ENCODE measurements at regions not wholly inside any gene's neighbourhood (a gene's known extent, or its start where the extent isn't known, plus 50 kb on each side); places are given as distances from the start of the nearest gene placed in this dataset.

- CTCF ChIA-PET: no interaction called here
- H3K27ac Mint-ChIP-seq: no peak overlapping the region
- intact Hi-C loops (cut with micrococcal nuclease): no loop called here
- H3K36me3 Mint-ChIP-seq (ENCODE audit: low read depth): no peaks in the 10 kb centered on the region
- no peaks in the 10 kb centered on the region for H3K4me1 Mint-ChIP-seq (ENCODE audit: low read depth)
- POLR2A ChIA-PET: interaction anchor here (0.6 kb wide), 1 partner anchor 630 kb away, joined by 3 read pairs; no protein-coding TSS in a partner anchor
- no peak overlapping the region for H3K4me3 Mint-ChIP-seq
- DNase-seq (no peak), ATAC-seq (no peak)
- H3K27me3 Mint-ChIP-seq: no peaks in the 10 kb centered on the region
- TF ChIP-seq CTCF (IDR thresholded peaks at IDR 0.05): no peak
- H3K9me3 Mint-ChIP-seq: no peaks in the 10 kb centered on the region
These were observed 234.5 kb upstream of the NEGR1 start for GRCh38 chr1:72516826-72517225.

GRCh38 chr1:72516264-72516663 is 233.9 kb upstream of the NEGR1 start:
- POLR2A ChIA-PET: no interaction called here
- no peaks in the 10 kb centered on the region for H3K36me3 Mint-ChIP-seq (ENCODE audit: low read depth)
- ATAC-seq (no peak), DNase-seq (no peak)
- H3K4me3 Mint-ChIP-seq: no peak overlapping the region
- no peak overlapping the region for H3K27ac Mint-ChIP-seq
- no peak for TF ChIP-seq CTCF (IDR thresholded peaks at IDR 0.05)
- H3K4me1 Mint-ChIP-seq (ENCODE audit: low read depth): no peaks in the 10 kb centered on the region
- CTCF ChIA-PET: no interaction called here
- no peaks in the 10 kb centered on the region for H3K27me3 Mint-ChIP-seq
- intact Hi-C loops (cut with micrococcal nuclease): no loop called here
- H3K9me3 Mint-ChIP-seq: no peaks in the 10 kb centered on the region

GRCh38 chr1:72498371-72498770 is 216.0 kb upstream of the NEGR1 start:
- ATAC-seq (no peak), DNase-seq (no peak)
- CTCF ChIA-PET: no interaction called here
- POLR2A ChIA-PET: no interaction called here
- Mint-ChIP-seq H3K36me3 (ENCODE audit: low read depth) (no peaks in the 10 kb centered on the region), H3K4me1 (ENCODE audit: low read depth) (no peaks in the 10 kb centered on the region), H3K27me3 (no peaks in the 10 kb centered on the region), H3K27ac (no peak overlapping the region), H3K4me3 (no peak overlapping the region), H3K9me3 (no peaks in the 10 kb centered on the region)
- intact Hi-C loops (cut with micrococcal nuclease): no loop called here
- TF ChIP-seq CTCF (IDR thresholded peaks at IDR 0.05): no peak

GRCh38 chr1:72489801-72490200 is 207.5 kb upstream of the NEGR1 start:
- DNase-seq (no peak), ATAC-seq (no peak)
- Mint-ChIP-seq H3K27me3 (no peaks in the 10 kb centered on the region), H3K27ac (no peak overlapping the region), H3K9me3 (no peaks in the 10 kb centered on the region), H3K4me1 (ENCODE audit: low read depth) (no peaks in the 10 kb centered on the region), H3K36me3 (ENCODE audit: low read depth) (no peaks in the 10 kb centered on the region), H3K4me3 (no peak overlapping the region)
- intact Hi-C loops (cut with micrococcal nuclease): no loop called here
- CTCF ChIA-PET: no interaction called here
- POLR2A ChIA-PET: no interaction called here
- TF ChIP-seq CTCF (IDR thresholded peaks at IDR 0.05): no peak

GRCh38 chr1:72485801-72486200 is 203.5 kb upstream of the NEGR1 start:
- no peak overlapping the region for H3K27ac Mint-ChIP-seq
- no peak overlapping the region for H3K4me3 Mint-ChIP-seq
- TF ChIP-seq CTCF (IDR thresholded peaks at IDR 0.05): no peak
- H3K27me3 Mint-ChIP-seq: no peaks in the 10 kb centered on the region
- intact Hi-C loops (cut with micrococcal nuclease): no loop called here
- peaks cover 7% of the 10 kb centered on the region for H3K4me1 Mint-ChIP-seq (ENCODE audit: low read depth)
- DNase-seq: no peak
- peaks cover 3% of the 10 kb centered on the region for H3K9me3 Mint-ChIP-seq
- CTCF ChIA-PET: no interaction called here
- POLR2A ChIA-PET: no interaction called here
- no peak for ATAC-seq
- no peaks in the 10 kb centered on the region for H3K36me3 Mint-ChIP-seq (ENCODE audit: low read depth)

Measured in activated CD8-positive, alpha-beta T cell treated with anti-CD3 and anti-CD28 coated beads for 36 hours (primary cell).